ENCODE measurements at regions not wholly inside any gene's neighbourhood (a gene's known extent, or its start where the extent isn't known, plus 50 kb on each side); places are given as distances from the start of the nearest gene placed in this dataset.
A peak's percentile ranks its signal among the peaks of the same experiment; 100 is the strongest.
"Not testable (repeated sequence)": the region's sequence is repeated elsewhere in the genome, so short reads cannot be mapped to it uniquely, and the experiment has no call there.

DNA sequence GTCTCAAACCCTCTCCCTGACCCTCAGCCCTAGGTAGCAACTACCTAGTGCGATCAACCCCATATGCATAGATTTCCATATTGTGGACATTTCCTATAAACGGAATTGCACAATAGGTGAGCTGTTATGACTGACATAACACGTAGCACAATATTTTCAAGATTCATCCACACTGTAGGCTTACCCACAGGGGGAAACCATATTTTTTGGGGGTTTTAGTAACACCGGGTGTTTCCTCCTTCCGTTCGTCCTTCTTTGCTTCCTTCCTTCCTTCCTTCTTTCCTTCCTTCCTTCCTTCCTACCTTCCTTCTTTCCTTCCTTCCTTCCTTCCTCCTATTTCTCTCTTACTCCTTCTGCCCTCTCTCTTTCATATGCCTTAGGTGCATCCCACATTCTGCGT, 524.2 kb downstream of the CWH43 start:
- not testable (repeated sequence) for DNase-seq (ENCODE audit: low read depth in 1 of 2, low spot score in 1 of 2)

DNA sequence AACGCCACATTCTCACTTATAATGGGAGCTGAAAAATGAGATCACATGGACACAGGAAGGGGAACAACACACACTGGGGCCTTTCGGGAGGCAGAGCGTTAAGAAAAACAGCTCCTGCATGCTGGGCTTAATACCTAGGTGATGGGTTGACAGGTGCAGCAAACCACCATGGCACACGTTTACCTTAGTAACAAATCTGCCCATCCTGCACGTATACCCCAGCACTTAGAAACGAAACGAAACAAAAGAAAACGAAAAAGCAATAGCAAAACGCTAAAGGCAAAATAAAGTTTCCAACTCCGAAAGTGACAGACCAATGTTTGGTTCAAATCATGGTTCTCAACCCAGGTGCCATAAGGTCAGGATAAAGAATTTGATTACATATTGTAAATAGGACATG, 525.3 kb downstream of the CWH43 start:
- not testable (repeated sequence) for DNase-seq (ENCODE audit: low read depth in 1 of 2, low spot score in 1 of 2)

DNA sequence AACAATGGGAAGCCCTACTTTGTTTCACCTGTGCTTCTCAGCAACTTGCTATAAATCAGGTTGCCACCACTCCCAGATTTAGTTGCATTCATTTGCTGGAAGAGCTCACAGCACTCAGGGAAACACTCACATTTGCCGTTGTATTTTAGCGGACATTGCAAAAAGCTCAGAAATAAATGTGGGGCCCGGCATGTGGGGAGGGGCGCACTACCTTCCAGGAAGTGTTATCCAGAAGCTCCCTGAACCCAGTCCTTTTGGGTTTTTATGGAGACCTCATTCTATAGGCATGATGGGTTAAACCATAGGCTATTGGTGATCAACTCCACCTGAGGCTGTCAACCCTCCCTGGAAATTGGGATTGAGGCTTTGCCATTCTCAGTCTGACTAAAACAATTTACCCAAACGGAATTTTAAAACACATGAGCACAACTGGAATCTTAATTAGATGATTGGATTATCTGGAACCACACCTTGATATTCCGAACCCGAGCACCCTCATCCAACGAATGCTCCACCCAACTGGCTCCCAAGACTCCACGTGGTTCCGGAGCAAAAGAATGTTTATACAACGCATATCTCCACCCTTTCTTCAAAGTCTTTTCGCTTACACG, 525.9 kb downstream of the CWH43 start:
- peak in 1 of 2 donors; percentile 2 for DNase-seq (ENCODE audit: low read depth in 1 of 2, low spot score in 1 of 2)

DNA sequence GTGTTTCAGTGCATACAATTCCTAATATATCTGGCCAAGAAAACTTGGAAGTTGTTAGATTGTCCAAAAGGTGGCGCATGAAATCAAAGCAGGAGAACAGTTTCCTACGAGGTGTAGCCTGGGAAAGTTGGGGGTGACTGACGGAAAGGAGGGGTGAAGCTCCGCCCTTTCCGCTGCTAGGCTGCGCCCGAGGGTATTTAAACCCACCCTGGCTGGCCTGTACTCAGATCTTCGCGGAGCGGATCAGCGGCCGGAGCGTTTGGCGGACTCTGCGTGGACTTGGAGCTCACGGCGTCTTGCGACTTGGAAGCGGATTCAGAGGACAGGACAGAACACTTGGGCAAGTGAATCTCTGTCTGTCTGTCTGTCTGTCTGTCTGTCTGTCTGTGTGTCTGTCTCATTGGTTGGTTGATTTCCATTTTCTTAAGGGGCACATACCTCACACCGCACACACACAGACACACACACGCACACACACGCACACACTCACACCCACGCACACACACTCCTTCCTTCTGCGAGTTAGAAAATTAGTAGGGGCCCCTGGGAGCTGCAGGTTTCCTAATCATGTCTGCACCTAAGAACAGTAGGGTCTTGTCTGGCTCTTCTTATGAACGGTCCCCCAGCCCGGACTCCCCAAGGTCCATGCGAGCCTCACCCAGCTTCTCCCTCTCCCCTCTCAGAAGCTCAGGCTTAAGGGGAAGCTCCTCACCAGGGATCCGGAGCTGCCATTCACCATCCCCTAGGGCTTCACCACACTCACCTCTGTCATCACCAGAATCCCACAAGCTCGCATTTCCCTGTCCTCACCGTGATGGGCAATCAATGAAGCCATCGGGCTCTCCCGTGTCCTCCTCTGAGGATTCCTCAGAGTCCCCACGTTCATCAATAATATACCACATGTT, 526.8 kb downstream of the CWH43 start:
- peak in 1 of 2 donors; percentile 12 for DNase-seq (ENCODE audit: low read depth in 1 of 2, low spot score in 1 of 2)

DNA sequence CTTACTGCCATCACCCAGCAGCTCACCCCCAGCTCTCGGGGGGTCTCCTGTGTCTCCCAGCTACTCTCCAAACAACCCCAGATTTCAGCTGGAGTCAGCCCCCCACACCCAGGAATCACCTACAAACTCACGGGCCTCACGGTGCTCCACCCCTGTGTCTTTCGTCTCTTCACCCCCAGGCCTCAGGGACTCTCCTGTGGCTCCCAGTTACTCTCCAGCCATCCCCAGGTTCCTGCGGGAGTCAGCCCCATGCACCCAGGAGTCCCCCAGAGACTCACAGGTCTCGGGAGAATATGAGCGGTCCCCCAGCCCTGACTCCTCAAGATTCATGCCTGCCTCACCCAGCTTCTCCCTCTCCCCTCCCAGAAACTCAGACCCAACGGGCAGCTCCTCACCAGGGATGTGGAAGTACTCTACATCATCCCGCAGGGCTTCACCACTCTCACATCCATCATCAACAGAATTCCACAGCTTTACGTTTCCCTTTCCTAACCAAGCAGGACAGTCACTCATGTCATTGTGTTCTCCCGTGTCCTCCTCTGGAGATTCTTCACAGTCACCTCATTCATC, 527.6 kb downstream of the CWH43 start:
- DNase-seq (ENCODE audit: low read depth in 1 of 2, low spot score in 1 of 2), result not testable (repeated sequence)

DNA sequence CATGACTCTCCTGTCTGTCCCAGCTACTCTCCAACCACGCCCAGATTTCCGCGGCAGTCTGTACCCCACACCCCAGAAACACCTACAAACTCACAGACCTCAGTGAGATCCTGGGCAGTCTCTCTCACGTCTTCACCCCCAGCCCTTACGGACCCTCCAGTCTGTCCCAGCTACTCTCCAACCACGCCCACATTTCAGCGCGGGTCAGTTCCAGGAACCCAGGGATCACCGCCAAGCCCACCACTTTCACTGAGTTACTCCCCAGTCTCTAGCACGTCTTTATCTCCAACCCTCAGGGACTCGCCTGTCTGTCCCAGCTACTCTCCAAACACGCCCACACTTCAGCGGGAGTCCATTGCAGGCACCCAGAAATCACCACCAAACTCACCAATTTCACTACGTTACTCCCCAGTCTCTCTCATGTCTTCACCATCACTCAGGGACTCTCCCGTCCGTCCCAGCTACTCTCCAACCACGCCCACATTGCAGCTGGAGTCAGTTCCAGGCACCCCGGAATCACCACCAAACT, 528.2 kb downstream of the CWH43 start:
- DNase-seq (ENCODE audit: low read depth in 1 of 2, low spot score in 1 of 2), result peak in 1 of 2 donors; percentile 16

DNA sequence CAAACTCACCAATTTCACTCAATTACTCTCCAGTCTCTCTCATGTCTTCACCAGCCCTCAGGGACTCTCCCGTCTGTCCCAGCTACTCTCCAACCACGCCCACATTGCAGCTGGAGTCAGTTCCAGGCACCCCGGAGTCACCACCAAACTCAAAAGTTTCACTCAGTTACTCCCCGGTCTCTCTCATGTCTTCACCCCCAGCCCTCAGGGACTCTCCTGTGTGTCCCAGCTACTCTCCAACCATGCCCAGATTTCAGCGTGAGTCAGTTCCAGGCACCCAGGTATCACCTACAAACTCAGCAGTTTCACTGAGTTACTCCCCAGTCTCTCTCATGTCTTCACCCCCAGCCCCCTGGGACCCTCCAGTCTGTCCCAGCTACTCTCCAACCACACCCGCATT, 528.8 kb downstream of the CWH43 start:
- DNase-seq (ENCODE audit: low read depth in 1 of 2, low spot score in 1 of 2), result not testable (repeated sequence)

DNA sequence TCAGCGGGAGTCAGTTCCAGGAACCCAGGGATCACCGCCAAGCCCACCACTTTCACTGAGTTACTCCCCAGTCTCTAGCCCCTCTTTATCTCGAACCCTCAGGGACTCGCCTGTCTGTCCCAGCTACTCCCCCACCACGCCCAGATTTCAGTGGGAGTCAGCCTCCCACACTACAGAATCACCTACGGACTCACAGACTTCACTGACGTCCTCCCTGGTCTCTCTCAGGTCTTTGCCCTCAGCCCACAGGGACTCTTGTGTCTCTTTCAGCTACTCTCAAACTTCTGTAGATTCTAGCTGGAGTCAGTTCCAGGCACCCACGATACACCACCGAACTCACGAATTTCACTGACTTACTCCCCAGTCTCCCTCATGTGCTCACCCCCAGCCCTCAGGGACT, 529.2 kb downstream of the CWH43 start:
- not testable (repeated sequence) for DNase-seq (ENCODE audit: low read depth in 1 of 2, low spot score in 1 of 2)

DNA sequence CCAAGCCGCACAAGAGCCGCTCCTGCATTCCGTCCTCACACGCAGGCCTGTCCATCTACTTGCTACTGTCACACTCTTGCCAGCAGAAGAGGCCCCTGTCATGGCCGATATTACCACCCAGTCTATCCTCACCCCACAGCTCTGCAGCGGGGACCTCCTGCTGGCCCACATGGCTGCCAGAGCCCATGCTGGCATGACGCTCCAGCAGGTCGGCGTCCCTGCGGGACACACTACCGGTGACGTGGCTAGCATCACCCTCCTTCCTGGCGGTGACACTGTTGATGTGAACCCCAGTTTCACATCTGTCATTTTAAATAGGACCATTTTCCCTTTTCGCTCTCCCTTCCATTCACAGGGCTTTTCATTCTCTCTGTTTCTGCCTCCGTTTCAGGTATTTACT, 530.0 kb downstream of the CWH43 start:
- DNase-seq (ENCODE audit: low read depth in 1 of 2, low spot score in 1 of 2), result not testable (repeated sequence)

DNA sequence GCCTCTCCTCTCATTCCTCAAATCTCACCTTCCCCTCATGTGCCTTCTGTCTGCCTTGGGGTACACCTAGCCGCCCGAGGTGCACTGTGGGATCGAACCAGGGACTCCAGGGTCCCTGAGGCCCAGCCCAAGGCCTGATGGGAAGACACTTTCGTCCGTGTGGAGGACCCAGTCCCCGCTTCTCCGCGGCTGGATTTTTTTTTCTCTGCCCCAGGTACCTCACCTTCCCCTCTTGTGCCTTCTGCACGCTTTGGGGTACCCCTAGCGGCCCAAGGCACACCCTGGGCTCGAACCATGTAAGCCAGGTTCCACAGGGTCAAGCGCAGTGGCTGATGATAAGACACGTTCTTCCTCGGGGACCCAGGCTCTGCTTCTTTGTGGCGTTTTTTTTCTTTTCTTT, 530.7 kb downstream of the CWH43 start:
- no peak for DNase-seq (ENCODE audit: low read depth in 1 of 2, low spot score in 1 of 2)

DNA sequence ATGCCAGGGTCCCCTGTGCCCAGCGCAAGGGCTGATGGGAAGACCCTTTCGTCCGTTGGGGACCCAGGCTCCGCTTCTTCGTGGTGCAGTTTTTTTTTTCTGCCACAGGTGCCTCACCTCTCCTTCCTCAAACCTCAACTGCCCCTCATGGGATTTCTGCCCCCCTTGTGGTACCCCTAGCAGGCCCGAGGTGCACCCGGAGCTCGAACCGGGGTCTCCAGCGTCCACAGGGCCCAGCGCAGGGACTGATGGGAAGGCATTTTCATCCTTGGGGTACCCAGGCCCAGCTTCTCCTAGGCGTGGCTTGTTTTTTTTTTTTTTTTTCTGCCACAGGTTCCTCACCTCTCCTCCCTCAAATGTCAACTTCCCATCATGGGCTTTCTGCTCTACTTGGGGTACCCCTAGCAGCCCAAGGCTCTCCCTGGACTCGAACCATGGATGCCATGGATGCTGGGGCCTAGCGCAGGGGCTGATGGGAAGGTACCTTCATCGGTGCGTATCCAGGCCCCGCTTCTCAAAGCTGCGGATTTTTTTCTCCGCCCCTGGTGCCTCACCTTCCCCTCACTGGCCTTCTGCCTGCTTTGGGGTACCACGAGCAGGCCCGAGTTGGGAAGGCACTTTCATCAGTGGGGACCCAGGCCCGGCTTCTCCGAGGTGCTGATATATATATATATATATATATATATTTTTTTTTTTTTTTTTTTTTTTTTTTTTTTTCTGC, 531.6 kb downstream of the CWH43 start:
- DNase-seq (ENCODE audit: low read depth in 1 of 2, low spot score in 1 of 2), result not testable (repeated sequence)

DNA sequence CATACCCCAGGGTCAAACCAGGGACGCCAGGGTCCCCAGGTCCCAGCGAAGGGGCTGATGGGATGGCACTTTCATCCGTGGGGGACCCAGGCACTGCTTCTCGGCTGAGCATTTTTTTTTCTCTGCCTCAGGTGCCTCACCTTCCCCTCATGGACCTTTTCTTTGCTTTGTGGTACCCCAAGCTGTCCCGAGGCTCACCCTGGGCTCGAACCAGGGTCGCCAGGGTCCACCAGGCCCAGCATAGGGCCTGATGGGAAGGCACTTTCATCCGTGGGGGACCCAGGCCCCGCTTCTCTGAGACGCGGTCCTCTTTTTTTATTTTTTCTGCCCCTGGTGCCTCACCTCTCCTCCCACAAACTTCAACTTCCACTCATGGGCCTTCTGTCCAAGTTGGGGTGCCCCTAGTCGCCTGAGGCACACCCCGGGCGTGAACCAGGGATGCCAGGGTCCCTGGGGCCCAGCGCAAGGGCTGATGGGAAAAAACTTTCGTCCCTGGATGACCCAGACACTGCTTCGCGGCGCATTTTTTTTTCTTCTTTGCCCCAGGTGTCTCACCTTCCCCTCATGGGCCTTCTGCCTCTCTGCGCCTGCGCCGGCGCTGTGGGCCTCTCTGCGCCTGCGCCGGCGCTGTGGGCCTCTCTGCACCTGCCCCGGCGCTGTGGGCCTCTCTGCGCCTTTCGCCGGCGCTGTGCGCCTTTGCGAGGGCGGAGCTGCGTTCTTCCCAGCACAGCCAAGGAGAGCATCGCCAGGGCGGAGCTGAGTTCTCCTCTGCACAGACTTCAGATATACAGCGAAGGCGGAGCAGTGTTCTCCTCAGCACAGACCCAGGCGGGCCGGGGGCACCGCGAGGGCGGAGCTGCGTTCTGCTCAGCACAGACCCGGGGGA, 533.3 kb downstream of the CWH43 start:
- not testable (repeated sequence) for DNase-seq (ENCODE audit: low read depth in 1 of 2, low spot score in 1 of 2)

DNA sequence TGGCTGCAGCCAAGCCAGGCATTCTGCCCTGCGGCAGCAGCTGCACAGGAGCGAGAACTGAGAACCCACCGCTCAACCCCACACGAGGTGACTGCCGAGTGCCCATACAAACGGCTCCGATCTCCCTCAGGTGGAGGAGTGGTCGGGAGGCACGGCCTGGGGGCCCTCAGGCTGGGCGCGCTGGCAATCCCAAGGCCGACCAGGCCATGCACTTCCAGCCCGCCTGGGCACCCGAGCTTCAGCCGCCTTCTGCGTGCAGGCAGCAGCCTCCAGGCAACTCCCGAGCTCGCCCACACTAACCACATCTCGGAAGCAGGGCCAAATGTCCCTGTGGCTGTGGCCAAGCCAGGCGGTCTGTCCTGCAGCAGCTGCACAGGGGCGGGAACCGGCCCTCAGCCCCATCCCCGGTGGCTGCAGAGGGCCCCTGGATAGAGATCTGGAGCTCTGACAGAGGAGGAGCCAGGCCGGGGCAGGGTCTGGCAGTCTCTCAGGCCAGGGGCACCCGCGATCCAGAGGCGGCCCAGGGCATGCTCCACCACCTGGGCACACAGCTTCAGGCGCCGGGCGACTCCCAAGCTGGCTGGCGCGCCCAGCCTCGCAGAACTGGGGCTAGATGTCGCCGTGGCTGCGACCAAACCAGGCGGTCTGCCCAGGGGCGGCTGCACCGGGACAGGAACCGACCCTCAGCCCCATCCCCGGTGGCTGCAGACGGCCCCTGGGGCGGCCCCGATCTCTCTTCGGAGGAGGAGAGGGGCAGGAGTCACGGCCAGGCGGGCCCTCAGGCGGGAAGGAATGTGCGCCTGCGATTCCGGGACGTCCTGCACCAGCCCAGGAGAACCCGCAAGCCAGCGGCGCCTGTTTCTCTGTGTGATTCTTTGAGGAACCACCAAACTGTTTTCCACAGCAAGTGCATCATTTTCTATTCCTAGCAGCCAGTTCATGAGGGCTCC, 538.0 kb downstream of the CWH43 start:
- DNase-seq (ENCODE audit: low read depth in 1 of 2, low spot score in 1 of 2), result not testable (repeated sequence)

DNA sequence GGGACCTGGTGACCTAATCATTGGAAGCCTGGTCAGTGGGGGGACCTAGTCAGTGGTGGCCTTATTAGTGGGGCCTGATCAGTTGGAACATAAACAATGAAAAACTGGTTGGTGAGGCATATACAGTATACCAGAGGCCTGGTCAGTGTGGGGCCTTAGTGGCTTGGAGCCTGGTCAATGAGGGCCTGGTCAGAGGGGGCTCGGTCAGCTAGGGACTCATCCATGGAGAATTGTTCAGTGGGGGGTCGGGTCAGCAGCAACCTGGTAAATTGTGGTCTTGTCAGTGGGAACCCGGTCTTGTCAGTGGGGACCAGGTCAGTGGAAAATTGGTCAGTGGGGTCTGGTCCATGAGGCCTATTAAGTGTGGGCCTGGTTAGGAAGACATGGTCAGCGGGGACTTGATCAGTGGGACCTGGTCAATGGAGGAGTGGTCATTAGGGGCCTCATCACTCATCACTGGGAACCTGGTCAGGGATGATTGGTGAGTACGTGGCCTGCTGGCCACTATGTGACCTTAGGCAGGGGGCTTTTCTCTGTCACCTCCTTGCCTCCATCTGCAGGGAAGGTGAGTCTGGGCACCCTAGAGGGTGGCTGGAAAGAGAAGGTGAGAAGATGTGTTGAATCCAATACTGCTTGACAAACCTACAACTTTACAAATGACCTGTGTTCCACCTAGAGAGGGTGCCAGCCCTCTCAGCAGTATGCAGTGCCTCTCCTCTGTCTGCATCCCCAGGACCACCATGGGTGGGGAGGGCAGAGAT, 573.0 kb downstream of the CWH43 start:
- DNase-seq (ENCODE audit: low read depth in 1 of 2, low spot score in 1 of 2), result not testable (repeated sequence)

DNA sequence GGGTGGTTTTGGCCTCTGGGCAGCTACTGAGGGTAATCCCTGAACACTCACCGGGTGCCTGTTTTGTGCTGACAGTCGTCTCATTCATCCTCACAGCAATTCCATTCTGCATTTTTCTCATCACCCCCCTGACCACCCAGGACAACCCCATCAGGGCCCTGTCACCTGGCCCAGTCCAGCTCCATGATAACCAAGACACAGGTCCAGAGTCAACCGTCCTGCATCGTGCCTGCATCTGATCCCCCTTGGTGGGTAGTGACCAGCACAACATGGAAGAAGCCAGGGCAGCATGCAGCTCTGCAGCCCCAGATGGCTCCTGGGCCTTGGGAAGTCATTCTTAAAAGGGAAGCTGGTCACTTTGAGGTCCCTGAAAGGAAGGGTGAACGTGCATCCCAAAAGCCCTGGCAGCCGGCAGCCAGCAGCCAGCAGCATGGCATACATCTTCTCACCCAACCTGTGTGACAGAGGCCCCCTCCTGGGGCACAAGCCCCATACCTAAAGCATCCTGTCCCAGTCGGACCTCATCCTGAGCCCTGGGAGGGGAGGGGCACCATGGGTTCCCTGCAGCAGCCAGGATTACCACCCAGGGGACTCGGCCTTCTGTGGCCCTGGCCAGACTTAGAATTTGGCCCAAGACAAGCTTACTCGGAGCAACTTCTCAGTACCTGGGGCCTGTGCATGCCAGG, 574.2 kb downstream of the CWH43 start:
- DNase-seq (ENCODE audit: low read depth in 1 of 2, low spot score in 1 of 2), result not testable (repeated sequence)

DNA sequence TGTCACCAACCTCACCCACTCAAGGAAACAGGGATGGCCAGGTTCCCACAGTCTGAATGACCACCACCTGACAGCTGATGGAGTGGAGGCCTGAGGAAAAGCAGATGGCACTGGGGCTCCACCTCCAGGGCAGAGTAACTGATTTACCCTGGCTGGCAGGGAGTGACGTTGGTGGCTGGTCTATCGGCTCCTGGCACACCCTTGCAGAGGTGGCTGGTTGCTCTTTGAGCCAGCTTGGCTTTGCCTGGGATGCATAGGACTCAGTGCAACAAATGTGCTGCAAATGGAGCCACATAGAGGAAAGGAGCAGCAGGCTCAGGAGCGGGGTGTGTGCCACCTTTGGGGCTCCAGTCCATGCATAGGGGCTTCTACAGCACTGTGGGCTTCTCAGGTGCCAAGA, 574.8 kb downstream of the CWH43 start:
- not testable (repeated sequence) for DNase-seq (ENCODE audit: low read depth in 1 of 2, low spot score in 1 of 2)

DNA sequence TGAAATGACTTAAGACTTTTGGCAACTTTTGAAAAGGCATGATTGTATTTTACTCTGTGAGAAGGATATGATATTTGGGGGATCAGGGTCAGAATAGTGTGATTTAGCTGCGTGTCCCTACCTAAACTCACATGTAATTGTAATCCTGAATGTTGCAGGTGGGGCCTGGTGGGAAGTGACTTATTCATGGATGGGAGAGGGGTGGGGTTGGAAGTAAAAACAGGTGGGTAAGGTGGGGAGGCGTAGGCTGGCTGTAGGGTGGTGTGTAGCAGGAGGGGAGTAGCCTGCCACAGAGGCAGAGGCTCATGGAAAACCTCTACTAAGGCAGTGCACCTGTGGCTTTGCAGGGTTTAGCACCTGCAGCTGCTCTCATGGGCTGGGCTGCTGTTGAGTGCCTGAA, 584.2 kb downstream of the CWH43 start:
- DNase-seq (ENCODE audit: low read depth in 1 of 2, low spot score in 1 of 2), result not testable (repeated sequence)
